NB4 (cell line): ENCODE measurements at regions not wholly inside any gene's neighbourhood (a gene's known extent, or its start where the extent isn't known, plus 50 kb on each side); places are given as distances from the start of the nearest gene placed in this dataset.

ENCODE experiments used
- DNase-seq: peaks from one replicate; pipeline ENCODE4 v3.0.0; 2010; ENCODE audit warnings: low read depth
- H3K4me3 ChIP-seq: one replicate; pipeline ENCODE4 v1.5.1; 2011; ENCODE audit warnings: mild to moderate bottlenecking, low read depth, low read length, moderate library complexity
- MYC ChIP-seq: IDR thresholded peaks from 2 replicates; pipeline ENCODE4 v1.6.1; 2011; ENCODE audit warnings: low read depth, low read length
- POLR2A ChIP-seq: IDR thresholded peaks from 2 replicates; pipeline ENCODE4 v1.6.1; 2011; ENCODE audit warnings: mild to moderate bottlenecking; ENCODE audit not compliant: insufficient read length; ENCODE audit errors: extremely low read depth
- TF ChIP-seq, protein P1 (sequence below): IDR thresholded peaks from one replicate; pipeline ENCODE4 v1.5.1; 2012; ENCODE audit warnings: low read depth, low read length
- TF ChIP-seq, protein P2 (sequence below): IDR thresholded peaks from 2 replicates; pipeline ENCODE4 v1.6.1; 2011; ENCODE audit warnings: low read depth, low read length

DNA sequence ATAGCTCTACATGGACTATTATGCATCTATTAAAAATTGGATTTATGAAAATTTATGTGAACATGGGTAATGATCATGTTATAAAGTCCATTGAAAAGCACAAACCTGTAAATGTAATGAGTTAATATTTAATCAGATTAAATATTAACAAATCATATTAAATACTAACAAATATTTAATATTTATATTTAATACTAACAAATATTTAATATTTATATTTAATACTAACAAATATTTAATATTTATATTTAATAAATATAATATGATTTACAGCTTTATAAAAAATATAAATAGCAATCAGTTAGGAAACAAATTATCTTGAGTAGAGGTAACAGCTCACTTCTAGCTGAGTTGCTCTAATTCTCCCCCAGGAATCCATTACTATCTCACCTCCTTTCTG is 758.0 kb upstream of the USP15 start:
- DNase-seq, result no peak
- TF ChIP-seq, protein P1, sequence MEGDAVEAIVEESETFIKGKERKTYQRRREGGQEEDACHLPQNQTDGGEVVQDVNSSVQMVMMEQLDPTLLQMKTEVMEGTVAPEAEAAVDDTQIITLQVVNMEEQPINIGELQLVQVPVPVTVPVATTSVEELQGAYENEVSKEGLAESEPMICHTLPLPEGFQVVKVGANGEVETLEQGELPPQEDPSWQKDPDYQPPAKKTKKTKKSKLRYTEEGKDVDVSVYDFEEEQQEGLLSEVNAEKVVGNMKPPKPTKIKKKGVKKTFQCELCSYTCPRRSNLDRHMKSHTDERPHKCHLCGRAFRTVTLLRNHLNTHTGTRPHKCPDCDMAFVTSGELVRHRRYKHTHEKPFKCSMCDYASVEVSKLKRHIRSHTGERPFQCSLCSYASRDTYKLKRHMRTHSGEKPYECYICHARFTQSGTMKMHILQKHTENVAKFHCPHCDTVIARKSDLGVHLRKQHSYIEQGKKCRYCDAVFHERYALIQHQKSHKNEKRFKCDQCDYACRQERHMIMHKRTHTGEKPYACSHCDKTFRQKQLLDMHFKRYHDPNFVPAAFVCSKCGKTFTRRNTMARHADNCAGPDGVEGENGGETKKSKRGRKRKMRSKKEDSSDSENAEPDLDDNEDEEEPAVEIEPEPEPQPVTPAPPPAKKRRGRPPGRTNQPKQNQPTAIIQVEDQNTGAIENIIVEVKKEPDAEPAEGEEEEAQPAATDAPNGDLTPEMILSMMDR, result no peak
- TF ChIP-seq MYC, result no peak
- TF ChIP-seq POLR2A, result no peak
- TF ChIP-seq, protein P2, sequence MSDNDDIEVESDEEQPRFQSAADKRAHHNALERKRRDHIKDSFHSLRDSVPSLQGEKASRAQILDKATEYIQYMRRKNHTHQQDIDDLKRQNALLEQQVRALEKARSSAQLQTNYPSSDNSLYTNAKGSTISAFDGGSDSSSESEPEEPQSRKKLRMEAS, result no peak
- no peak overlapping the region for H3K4me3 ChIP-seq

DNA sequence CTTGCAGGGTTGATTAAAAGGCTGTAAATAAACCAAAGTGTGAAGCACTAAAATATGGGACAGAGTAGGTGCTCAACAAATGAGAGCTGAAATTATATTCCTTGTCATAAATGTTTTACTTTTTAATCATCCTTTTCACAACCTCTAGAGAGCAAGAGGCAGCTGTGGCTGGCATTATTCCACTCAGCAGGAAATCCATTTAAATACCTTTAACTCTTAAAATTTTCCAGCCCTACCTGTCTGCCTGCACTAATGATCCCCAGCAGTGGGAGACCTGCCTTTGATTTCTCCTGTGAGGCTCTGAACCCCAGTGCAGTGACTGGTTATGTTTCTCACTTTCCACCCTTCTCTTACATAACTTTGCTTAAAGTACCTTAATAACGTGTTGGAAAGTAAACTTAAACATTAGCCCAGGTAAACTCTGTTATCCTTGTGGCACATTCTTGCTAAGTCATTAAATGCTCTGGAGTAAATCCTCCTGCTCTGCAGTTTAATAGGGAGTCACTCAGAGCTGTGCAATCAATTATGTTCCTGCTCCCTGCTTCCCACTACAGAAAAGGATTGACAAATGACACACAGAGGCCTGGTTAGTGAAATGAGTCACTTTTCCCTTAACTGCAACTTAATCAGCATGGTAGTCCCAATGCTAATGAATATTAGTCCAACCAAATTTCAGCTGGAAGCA is 755.7 kb upstream of the USP15 start:
- TF ChIP-seq MYC (no peak), POLR2A (no peak)
- TF ChIP-seq, protein P2, result no peak
- TF ChIP-seq, protein P1, result no peak
- no peak for DNase-seq
- H3K4me3 ChIP-seq, result no peak overlapping the region

DNA sequence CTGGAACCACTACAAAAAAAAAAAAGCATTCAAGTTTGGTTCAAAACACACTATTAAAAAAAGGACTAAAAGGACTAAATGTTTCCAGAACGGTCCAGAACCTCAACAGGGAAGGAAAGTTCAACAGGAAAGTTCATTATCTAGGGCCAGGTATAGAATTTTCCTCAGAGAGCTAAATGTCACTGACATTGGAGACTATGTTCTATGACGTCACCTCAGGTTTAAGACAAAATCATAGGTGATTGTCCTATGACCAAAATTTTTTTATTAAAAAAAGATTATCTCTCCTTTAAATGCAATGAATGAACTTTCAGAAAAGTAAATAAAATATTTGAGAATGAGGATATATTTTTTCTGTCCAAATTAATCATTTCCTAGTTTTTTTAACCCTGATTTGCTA is 746.7 kb upstream of the USP15 start:
- no peak overlapping the region for H3K4me3 ChIP-seq
- no peak for DNase-seq
- TF ChIP-seq, protein P1, result no peak
- TF ChIP-seq, protein P2, result no peak
- TF ChIP-seq POLR2A (no peak), MYC (no peak)

DNA sequence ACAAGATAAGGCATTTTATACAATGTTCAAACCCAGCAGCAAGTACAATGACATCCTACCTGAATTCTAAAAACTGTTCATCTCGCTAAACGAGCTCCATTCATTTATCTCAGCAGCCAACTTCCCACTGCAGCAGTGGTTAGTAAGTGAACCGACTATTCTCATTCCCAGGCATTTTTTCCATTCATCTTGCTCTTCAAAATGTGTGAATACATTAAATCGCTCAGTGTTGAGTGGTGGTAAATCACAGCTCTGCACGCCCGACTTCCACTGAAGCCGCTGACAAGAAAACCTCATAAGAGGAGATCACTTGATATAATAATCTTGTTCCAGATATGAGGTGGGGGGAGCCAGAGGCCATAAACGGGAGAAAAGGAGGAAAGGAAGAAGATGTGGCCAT is 746.2 kb upstream of the USP15 start:
- DNase-seq, result no peak
- no peak overlapping the region for H3K4me3 ChIP-seq
- TF ChIP-seq, protein P2, result no peak
- no peak for TF ChIP-seq MYC
- TF ChIP-seq, protein P1, result no peak
- no peak for TF ChIP-seq POLR2A

DNA sequence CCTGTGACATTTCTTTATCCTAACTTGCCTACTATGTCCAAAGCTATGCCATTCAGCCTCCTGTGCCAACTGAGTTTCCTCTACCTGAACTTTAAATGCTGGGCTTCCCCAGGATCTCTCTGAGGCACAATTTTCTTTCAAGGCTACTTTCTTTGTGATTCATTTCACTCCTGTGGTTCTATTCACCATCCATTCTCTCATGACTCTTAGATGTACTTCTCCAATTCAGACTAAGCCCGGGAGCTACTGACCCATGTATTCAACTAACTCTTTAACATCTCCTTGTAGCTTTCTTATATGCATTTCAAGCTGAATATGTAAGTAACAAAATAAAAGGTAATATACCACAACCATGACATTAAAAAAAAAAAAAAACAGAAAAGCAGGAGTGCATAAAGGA is 738.9 kb upstream of the USP15 start:
- H3K4me3 ChIP-seq, result no peak overlapping the region
- DNase-seq, result no peak
- TF ChIP-seq POLR2A, result no peak
- TF ChIP-seq, protein P2, result no peak
- TF ChIP-seq, protein P1, result no peak
- no peak for TF ChIP-seq MYC
